Fibroblast of the aortic adventitia (primary cell): ENCODE measurements at regions not wholly inside any gene's neighbourhood (a gene's known extent, or its start where the extent isn't known, plus 50 kb on each side); places are given as distances from the start of the nearest gene placed in this dataset.

Source experiments
- DNase-seq: peaks from one replicate; pipeline ENCODE4 v3.0.0-alpha.2; 2010; ENCODE audit warnings: low read depth
- H3K4me3 ChIP-seq: 2 replicates; pipeline ENCODE4 v1.5.1; 2011; ENCODE audit warnings: low read depth, mild to moderate bottlenecking, control low read depth, low read length, moderate library complexity
- TF ChIP-seq, protein P1 (sequence below): IDR thresholded peaks from 2 replicates; pipeline ENCODE4 v1.5.1; 2011; ENCODE audit warnings: mild to moderate bottlenecking, low read length, control low read depth, inconsistent platforms; ENCODE audit not compliant: insufficient read depth

DNA sequence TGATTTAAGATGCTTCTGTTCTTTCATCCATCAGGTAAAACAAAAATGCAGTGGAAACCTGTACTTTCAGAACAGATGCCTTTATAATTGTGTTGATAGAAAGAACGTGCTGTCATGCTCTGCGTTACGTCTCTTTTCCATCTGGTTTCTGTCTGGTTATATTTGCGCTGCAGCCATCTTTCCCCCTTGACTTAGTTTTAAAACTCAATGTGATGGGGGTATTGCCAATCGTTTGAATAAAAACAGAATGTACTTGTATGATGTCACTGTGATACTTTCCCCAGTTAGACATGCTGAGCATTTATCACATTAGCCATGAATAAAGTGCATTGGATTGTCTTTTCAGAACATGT lies 508.6 kb downstream of the ADCYAP1 start:
- H3K4me3 ChIP-seq, result no peak overlapping the region
- TF ChIP-seq, protein P1, sequence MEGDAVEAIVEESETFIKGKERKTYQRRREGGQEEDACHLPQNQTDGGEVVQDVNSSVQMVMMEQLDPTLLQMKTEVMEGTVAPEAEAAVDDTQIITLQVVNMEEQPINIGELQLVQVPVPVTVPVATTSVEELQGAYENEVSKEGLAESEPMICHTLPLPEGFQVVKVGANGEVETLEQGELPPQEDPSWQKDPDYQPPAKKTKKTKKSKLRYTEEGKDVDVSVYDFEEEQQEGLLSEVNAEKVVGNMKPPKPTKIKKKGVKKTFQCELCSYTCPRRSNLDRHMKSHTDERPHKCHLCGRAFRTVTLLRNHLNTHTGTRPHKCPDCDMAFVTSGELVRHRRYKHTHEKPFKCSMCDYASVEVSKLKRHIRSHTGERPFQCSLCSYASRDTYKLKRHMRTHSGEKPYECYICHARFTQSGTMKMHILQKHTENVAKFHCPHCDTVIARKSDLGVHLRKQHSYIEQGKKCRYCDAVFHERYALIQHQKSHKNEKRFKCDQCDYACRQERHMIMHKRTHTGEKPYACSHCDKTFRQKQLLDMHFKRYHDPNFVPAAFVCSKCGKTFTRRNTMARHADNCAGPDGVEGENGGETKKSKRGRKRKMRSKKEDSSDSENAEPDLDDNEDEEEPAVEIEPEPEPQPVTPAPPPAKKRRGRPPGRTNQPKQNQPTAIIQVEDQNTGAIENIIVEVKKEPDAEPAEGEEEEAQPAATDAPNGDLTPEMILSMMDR, result no peak
- no peak for DNase-seq

DNA sequence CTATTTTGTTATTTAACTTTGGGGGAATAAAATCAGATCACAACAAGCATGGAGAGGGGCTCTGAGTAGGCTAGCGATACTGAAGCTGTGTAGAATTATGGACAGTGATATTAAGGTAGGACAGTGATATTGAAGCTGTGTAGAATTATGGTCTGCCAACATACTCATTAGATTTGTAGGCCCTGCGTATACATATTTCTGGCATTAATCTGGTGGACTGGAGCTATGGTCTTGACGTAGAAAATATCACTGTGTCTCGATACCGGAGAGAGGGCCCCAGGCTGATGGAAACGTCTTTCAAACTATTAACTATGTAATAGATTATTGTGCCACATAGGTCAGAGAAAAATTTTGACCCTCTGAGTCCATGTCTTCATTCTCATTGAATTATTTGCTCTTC lies 511.4 kb downstream of the ADCYAP1 start:
- H3K4me3 ChIP-seq, result no peak overlapping the region
- TF ChIP-seq, protein P1, result no peak
- no peak for DNase-seq

DNA sequence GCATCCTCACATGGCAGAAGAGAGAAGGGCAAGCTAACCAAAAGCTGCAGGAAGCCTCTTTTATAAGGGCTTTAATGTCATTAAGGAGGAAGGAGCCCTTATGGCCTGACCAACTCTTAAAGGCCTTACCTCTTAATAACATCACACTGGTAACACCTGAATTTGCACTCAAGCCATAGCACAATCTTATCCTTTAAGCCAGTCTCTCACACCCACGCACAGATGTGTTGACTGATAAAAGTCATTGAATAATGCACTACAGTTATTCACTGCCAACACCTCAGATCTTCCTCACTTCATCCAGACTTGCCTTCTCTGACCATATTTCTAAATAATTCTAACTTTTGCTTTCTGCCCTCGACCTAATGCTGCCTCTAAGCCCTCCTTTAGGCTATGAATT lies 516.8 kb downstream of the ADCYAP1 start:
- no peak for DNase-seq
- TF ChIP-seq, protein P1, result no peak
- no peak overlapping the region for H3K4me3 ChIP-seq

DNA sequence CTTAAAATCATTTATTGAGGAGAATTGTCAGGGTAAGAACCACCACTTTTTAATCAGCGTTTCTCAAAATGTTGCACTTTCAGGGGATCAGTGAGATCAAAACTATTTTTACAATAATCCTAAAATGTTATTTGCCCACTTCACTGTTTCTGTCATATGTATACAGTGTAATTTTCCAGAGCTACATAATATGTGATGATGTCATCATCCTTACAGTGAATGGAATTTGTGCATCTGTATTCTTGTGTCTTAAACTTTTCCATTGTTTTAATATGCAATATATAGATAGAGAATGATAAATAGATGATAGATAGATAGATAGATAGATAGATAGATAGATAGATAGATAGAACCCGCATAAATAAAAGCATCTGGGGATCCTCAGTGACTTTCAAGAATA lies 518.0 kb downstream of the ADCYAP1 start:
- DNase-seq, result no peak
- TF ChIP-seq, protein P1, result no peak
- H3K4me3 ChIP-seq, result no peak overlapping the region

DNA sequence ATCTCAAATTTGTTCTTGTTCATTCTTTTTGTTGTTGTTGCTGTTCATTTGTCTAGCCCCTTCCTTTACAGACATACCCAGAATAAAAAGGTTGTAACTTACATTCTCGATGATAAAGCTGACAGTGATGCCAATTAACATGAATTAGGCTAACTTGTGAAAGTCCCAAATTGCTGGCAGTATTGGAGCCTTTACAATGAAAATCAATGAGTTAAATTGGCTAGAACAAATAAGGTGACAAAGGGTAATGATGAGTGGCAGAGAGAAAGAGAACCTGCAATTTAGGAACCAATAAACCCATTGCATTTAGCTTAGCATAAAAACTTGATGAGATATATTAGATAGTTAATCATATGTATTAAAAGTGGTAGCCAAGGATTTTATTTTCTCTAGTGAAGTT lies 521.0 kb downstream of the ADCYAP1 start:
- H3K4me3 ChIP-seq, result no peak overlapping the region
- TF ChIP-seq, protein P1, result no peak
- DNase-seq, result no peak

DNA sequence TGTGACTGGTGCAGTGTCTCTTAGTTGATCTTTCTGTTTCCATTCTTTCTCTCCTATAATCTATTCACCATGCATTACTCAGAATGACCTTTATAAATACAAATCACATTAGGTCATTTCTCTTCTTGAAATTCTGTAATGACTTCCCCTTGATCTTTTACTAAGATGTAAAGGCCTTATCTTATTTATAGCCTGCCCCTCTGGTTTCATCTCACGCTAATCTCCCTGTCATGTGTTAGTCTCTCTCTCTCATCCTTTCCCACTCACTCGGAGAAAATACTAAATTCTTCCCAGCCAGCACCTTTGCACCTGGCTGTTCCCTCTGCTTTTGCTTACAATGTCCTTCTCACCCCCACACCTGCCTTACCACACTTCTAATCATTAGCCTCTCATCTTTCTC lies 530.8 kb downstream of the ADCYAP1 start:
- no peak overlapping the region for H3K4me3 ChIP-seq
- no peak for DNase-seq
- TF ChIP-seq, protein P1, result no peak

DNA sequence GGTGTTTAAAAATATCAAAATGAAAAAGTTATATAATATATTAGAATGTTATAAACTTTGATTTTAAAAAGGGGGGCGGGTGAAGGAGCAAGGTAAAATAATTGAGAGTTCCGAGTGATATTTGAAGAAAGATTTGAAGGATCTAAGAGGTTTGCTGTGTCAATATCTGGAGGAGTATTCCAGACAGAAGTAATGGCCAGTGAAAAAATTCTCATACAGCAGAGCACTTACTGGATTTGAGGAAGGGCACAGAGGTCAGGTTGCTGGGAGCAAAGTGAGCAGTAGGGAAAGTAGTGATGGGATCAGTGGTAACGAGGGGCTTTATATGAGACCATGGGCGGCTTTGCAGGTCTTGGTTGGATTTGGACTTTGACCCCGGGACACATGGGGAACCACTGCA lies 531.5 kb downstream of the ADCYAP1 start:
- TF ChIP-seq, protein P1, result no peak
- DNase-seq, result no peak
- H3K4me3 ChIP-seq, result no peak overlapping the region
